Neural crest cell (in vitro differentiated cells): ENCODE measurements at regions not wholly inside any gene's neighbourhood (a gene's known extent, or its start where the extent isn't known, plus 50 kb on each side); places are given as distances from the start of the nearest gene placed in this dataset.

Experiments
- DNase-seq: peaks from one replicate; pipeline ENCODE4 v3.0.0; 2021; ENCODE audit warnings: low read depth, mixed read lengths, low spot score
- H3K27ac Mint-ChIP-seq: one replicate; pipeline ENCODE4 v1.8.0; 2021; ENCODE audit warnings: mild to moderate bottlenecking, mixed read lengths; ENCODE audit not compliant: unreplicated experiment
- H3K27me3 Mint-ChIP-seq: 2 replicates; pipeline ENCODE4 v1.8.0; 2021; ENCODE audit warnings: low read depth, mild to moderate bottlenecking, mixed read lengths
- H3K36me3 Mint-ChIP-seq: 2 replicates; pipeline ENCODE4 v1.8.0; 2021; ENCODE audit warnings: low read depth, mild to moderate bottlenecking, mixed read lengths
- H3K4me1 Mint-ChIP-seq: 2 replicates; pipeline ENCODE4 v1.8.0; 2021; ENCODE audit warnings: mixed read lengths
- H3K4me3 Mint-ChIP-seq: one replicate; pipeline ENCODE4 v1.8.0; 2021; ENCODE audit warnings: mild to moderate bottlenecking, mixed read lengths
- H3K9me3 Mint-ChIP-seq: 2 replicates; pipeline ENCODE4 v1.8.0; 2021; ENCODE audit warnings: mixed read lengths
- CTCF ChIP-seq: fragments of 200-600 bp; sonication (generic); conservative IDR thresholded peaks from 2 replicates; pipeline ENCODE4 v1.5.0; 2021; ENCODE audit warnings: antibody characterized with exemption, mild to moderate bottlenecking

DNA sequence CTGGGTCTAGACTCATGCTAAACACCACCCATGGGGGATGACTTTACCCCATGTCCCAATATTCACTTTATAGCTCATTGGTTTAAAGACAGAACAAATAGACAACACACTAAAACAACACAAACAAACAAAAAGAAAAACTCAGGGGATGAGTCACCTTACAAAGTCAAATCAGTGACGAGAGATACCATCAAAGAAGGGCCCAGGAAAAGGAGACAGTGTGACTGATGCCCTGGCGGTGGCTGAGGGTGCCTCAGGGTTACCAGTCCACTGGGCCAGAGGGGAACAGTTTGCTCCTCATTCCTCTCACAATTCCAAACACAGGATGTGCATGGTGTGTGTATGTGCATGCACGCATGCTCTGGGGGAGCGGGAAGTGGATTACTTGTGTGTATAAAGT lies 171.3 kb upstream of the PRKCQ start:
- no peak overlapping the region for H3K4me3 Mint-ChIP-seq
- no peak overlapping the region for H3K27ac Mint-ChIP-seq
- H3K27me3 Mint-ChIP-seq: peaks cover 34% of the 10 kb centered on the region
- TF ChIP-seq CTCF: no peak
- DNase-seq: no peak
- no peaks in the 10 kb centered on the region for H3K4me1 Mint-ChIP-seq
- no peaks in the 10 kb centered on the region for H3K36me3 Mint-ChIP-seq
- peaks cover 4% of the 10 kb centered on the region for H3K9me3 Mint-ChIP-seq

GRCh38 chr10:6748981-6749635 lies 169.0 kb upstream of the PRKCQ start:
- no peak for TF ChIP-seq CTCF
- Mint-ChIP-seq H3K4me1 (no peaks in the 10 kb centered on the region), H3K4me3 (no peak overlapping the region), H3K36me3 (no peaks in the 10 kb centered on the region), H3K27me3 (peaks cover 29% of the 10 kb centered on the region), H3K9me3 (peaks cover 4% of the 10 kb centered on the region), H3K27ac (no peak overlapping the region)
- DNase-seq: no peak

DNA sequence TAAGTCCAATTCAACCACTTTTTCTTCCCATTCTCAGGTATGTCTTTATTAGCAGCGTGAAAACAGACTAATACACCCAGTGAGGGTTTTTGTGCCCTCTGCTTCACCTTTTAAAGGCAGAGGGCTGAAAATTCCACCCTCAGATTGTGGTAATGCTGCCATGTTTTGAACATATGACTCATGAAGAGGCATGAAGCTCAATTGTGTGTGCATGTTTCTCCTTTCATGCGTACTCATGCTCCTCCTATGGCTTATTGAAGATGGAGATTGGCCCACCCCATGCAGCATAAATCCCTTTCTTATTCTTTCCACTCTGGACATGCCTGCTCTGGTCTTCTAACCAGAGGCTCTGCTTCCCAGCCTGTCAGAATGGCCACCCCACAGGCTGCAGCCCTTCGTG lies 168.0 kb upstream of the PRKCQ start:
- H3K27me3 Mint-ChIP-seq: peaks cover 18% of the 10 kb centered on the region
- no peak for TF ChIP-seq CTCF
- peaks cover 4% of the 10 kb centered on the region for H3K9me3 Mint-ChIP-seq
- no peaks in the 10 kb centered on the region for H3K36me3 Mint-ChIP-seq
- no peak overlapping the region for H3K27ac Mint-ChIP-seq
- DNase-seq: no peak
- no peaks in the 10 kb centered on the region for H3K4me1 Mint-ChIP-seq
- H3K4me3 Mint-ChIP-seq: no peak overlapping the region

DNA sequence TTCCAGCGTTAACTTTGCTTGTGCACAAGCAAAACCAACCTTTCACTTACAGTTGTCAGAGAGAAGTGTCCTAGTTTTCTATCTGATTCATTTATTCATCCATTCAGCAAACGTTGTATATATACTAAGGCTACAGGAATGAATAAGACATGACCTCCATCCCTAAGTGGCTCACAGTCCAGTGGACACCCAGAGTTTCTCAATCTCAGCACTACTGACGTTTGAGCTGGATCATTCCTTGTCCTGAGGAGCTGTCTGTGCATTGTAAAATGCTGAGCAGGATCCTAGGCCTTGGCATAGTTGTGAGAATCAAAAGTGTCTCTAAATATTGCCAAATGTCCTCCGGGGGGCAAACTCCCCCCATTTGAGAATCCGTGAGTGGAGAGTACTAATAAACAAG lies 166.7 kb upstream of the PRKCQ start:
- H3K9me3 Mint-ChIP-seq: peaks cover 4% of the 10 kb centered on the region
- peaks cover 6% of the 10 kb centered on the region for H3K27me3 Mint-ChIP-seq
- H3K4me1 Mint-ChIP-seq: no peaks in the 10 kb centered on the region
- no peak overlapping the region for H3K27ac Mint-ChIP-seq
- no peak overlapping the region for H3K4me3 Mint-ChIP-seq
- no peak for DNase-seq
- H3K36me3 Mint-ChIP-seq: no peaks in the 10 kb centered on the region
- TF ChIP-seq CTCF: no peak

GRCh38 chr10:6743291-6743849 lies 163.3 kb upstream of the PRKCQ start:
- Mint-ChIP-seq H3K27me3 (peaks cover 7% of the 10 kb centered on the region), H3K9me3 (no peaks in the 10 kb centered on the region), H3K36me3 (no peaks in the 10 kb centered on the region), H3K4me1 (peaks cover 4% of the 10 kb centered on the region), H3K4me3 (no peak overlapping the region), H3K27ac (no peak overlapping the region)
- TF ChIP-seq CTCF: no peak
- DNase-seq: no peak
